Panc1 (cell line): ENCODE measurements at regions not wholly inside any gene's neighbourhood (a gene's known extent, or its start where the extent isn't known, plus 50 kb on each side); places are given as distances from the start of the nearest gene placed in this dataset.

Experiments used
- ATAC-seq: fragments of 200-7000 bp; cut with Tn5 transposase; 2 replicates; pipeline ENCODE4 v1.9.1; 2020; ENCODE audit warnings: mild to moderate bottlenecking, moderate library complexity
- BruUV-seq: library from RNA; stranded (reverse); fragments of 400-500 nt; replicated peaks from 2 replicates; lab custom pipeline; 2021; lab: Mats Ljungman, UMichigan
- CTCF ChIA-PET: fragments of 300-600 bp; sonication (Branson Sonifier 250); formaldehyde crosslinking; loops from one replicate; lab custom pipeline; 2022; ENCODE audit warnings: antibody characterized with exemption; lab: Charles Lee
- POLR2A ChIA-PET: fragments of 300-600 bp; sonication (Branson Sonifier 250); formaldehyde crosslinking; loops from one replicate; lab custom pipeline; 2022; ENCODE audit warnings: antibody characterized with exemption; lab: Charles Lee
- DNase-seq: peaks from one replicate; pipeline ENCODE4 v3.0.0-alpha.2; 2010; ENCODE audit warnings: low read depth, low spot score
- H3K27ac ChIP-seq: 2 replicates; pipeline ENCODE4 v1.5.1; 2011; ENCODE audit warnings: mild to moderate bottlenecking, low read length, inconsistent platforms
- H3K27me3 ChIP-seq: fragments of 200-500 bp; sonication (Bioruptor generic); 2 replicates; pipeline ENCODE4 v1.6.0; 2014; ENCODE audit warnings: low read length, inconsistent platforms; ENCODE audit not compliant: control insufficient read depth, insufficient read depth
- H3K36me3 ChIP-seq: fragments of 200-500 bp; sonication (Bioruptor generic); 2 replicates; pipeline ENCODE4 v1.5.1; 2014; ENCODE audit warnings: inconsistent platforms, mild to moderate bottlenecking, low read length, moderate library complexity; ENCODE audit not compliant: control insufficient read depth, insufficient read depth
- H3K4me1 ChIP-seq: 2 replicates; pipeline ENCODE4 v1.5.1; 2011; ENCODE audit warnings: inconsistent platforms, mild to moderate bottlenecking, low read length, moderate library complexity; ENCODE audit not compliant: control insufficient read depth, insufficient read depth
- H3K4me3 ChIP-seq, 2 experiments: 2 replicates each; pipeline ENCODE4 v1.5.1; 2011 to 2012; ENCODE audit warnings: low read depth in 2 of 2, low read length in 2 of 2, mild to moderate bottlenecking in 2 of 2, inconsistent platforms in 1 of 2, moderate library complexity in 1 of 2
- H3K9me3 ChIP-seq: fragments of 200-500 bp; sonication (Bioruptor generic); 2 replicates; pipeline ENCODE4 v1.5.1; 2014; ENCODE audit warnings: low read depth, mild to moderate bottlenecking, inconsistent platforms, low read length, moderate library complexity; ENCODE audit not compliant: control insufficient read depth, insufficient read depth
- CTCF ChIP-seq: fragments of 450-650 bp; IDR thresholded peaks from 2 replicates; pipeline ENCODE4 v1.5.1; 2017; ENCODE audit warnings: mild to moderate bottlenecking
- POLR2AphosphoS5 ChIP-seq: IDR thresholded peaks from 2 replicates; pipeline ENCODE4 v1.6.1; 2012; ENCODE audit warnings: mild to moderate bottlenecking, low read depth, low read length, moderate library complexity
- REST ChIP-seq, 2 experiments: IDR thresholded peaks; 2 replicates each; pipeline ENCODE4 v1.6.1; 2011 to 2012; ENCODE audit warnings: low read depth in 2 of 2, control low read depth in 1 of 2, low read length in 1 of 2, mild to moderate bottlenecking in 1 of 2, moderate library complexity in 1 of 2; ENCODE audit not compliant: insufficient read depth in 1 of 2
- SIN3A ChIP-seq: IDR thresholded peaks from 2 replicates; pipeline ENCODE4 v1.6.1; 2012; ENCODE audit warnings: low read depth, mild to moderate bottlenecking, low read length, moderate library complexity, borderline replicate concordance; ENCODE audit not compliant: insufficient read depth
- TCF7L2 ChIP-seq: IDR thresholded peaks from 2 replicates; pipeline ENCODE4 v1.6.1; 2011; ENCODE audit warnings: mild to moderate bottlenecking, low read depth, low read length, inconsistent platforms
- in situ Hi-C: cut with HindIII; loops from 2 replicates; pipeline ENCODE4 v1.10.0; 2016; ENCODE audit warnings: low sequenced_read_pairs, low pct_unique_long_range_greater_than_20kb
- intact Hi-C: fragments of 100-400 bp; cut with micrococcal nuclease; formaldehyde crosslinking; loops from one replicate; pipeline ENCODE4 v1.10.0; 2022; ENCODE audit not compliant: unreplicated experiment

GRCh38 chr6:65997539-65997938 is 290.5 kb upstream of the EYS start:
- intact Hi-C loops (no loop called here), in situ Hi-C loops (no loop called here)
- no peak overlapping the region for H3K4me3 ChIP-seq
- H3K27me3 ChIP-seq: no peaks in the 10 kb centered on the region
- 0 out of 2 replicates have a peak, but pooled peaks cover 3% of the 10 kb centered on the region for H3K9me3 ChIP-seq
- no TSS peak for BruUV-seq
- no peaks in the 10 kb centered on the region for H3K4me1 ChIP-seq
- TF ChIP-seq POLR2AphosphoS5 (no peak), SIN3A (no peak), CTCF (no peak), REST (IDR thresholded peaks at IDR 0.05; ENCODE audit: insufficient read depth in 1 of 2, low read depth in 2 of 2, low read length in 1 of 2) (no peak), TCF7L2 (no peak)
- no peak for DNase-seq
- H3K27ac ChIP-seq: no peak overlapping the region
- no peak for ATAC-seq
- CTCF ChIA-PET: no interaction called here
- no peaks in the 10 kb centered on the region for H3K36me3 ChIP-seq
- POLR2A ChIA-PET: no interaction called here

GRCh38 chr6:65996096-65996495 is 289.1 kb upstream of the EYS start:
- Histone ChIP-seq H3K9me3 (0 out of 2 replicates have a peak, but pooled peaks cover 3% of the 10 kb centered on the region), H3K27ac (no peak overlapping the region), H3K36me3 (no peaks in the 10 kb centered on the region), H3K4me3 (no peak overlapping the region), H3K27me3 (no peaks in the 10 kb centered on the region), H3K4me1 (no peaks in the 10 kb centered on the region)
- no TSS peak for BruUV-seq
- ChIA-PET CTCF (no interaction called here), POLR2A (no interaction called here)
- intact Hi-C loops (no loop called here), in situ Hi-C loops (no loop called here)
- DNase-seq: no peak
- ATAC-seq: no peak
- TF ChIP-seq POLR2AphosphoS5 (no peak), REST (IDR thresholded peaks at IDR 0.05; ENCODE audit: insufficient read depth in 1 of 2, low read depth in 2 of 2, low read length in 1 of 2) (no peak), SIN3A (no peak), CTCF (no peak), TCF7L2 (no peak)
